Inflammatory macrophage (primary cell): ENCODE measurements at regions not wholly inside any gene's neighbourhood (a gene's known extent, or its start where the extent isn't known, plus 50 kb on each side); places are given as distances from the start of the nearest gene placed in this dataset.

Source experiments
- DNase-seq, 2 donors: peaks; one replicate each; pipeline ENCODE4 v3.0.0-alpha.2; 2020 to 2022

DNA sequence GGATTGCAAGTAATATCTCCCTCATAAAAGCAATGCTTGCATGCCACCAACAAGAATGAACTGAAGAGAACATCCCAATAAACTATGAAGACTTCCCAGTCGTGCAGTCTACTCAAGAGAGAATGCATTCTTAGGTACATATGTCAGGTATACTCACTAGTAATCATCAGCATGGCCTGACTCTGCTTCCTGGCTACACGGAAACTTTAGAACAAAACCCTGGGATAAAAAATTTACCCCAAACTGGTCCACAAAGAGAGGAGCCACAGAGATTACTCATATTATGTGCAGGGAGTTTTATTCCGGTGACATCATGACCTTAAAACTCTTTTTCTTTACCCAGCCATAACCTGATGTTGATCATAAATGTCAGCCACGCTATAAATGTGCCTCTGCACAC is 57.5 kb upstream of the PAPPA start:
- DNase-seq: no peak

DNA sequence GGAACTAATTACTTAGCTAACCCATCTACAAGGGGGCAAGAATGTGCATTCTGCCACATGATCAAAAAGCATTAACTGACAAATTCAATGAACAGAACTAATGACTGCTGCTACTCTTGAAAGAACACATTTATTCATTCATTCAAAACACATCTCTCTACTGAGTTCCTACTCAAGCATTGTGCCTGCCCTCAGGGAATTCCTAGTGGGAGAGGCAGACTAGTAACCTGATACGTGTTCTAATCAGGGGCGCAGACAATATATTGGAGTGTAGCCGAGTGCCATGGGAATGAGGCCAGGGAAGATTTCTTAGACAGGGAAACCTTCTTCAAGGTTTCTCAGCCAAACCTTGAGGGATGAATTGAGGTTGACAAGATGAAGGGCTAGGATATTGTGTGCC is 56.7 kb upstream of the PAPPA start:
- no peak for DNase-seq

DNA sequence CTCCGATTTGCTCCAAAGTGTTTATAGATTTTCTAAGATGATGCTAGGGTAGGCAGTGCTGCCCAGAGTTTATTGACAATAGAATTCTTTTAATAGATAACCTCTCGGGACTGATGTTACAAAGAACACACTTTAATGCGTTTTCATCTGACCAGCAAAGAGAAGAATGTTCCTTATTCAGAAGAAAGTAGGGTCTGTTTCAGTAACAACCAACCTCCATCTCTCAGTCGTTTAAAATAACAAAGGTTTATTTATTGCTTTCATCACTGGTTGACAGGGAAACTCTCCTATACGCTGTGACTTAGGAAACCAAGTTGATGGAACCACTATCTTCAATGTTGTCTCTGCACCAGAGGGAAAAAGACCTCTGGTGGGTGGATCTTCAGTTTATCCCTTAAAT is 55.1 kb upstream of the PAPPA start:
- no peak for DNase-seq

DNA sequence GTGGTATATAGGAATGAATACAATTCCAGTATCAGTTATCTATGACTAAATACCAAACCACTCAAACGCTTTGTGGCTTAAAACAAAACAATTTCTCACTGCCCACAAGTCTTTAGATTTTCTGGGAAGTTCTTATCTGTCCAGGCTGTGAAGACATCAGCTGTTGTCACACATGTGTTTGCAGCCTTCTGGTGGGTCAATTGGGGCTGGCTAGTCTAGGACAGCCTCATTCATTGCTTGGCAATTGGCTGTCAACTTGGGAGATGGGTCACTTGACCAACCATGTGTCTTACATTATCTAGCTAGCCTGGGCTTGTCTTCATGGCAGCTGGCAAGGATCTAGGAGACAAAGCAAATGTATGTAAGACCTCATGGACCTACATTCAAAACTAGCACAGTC is 53.8 kb upstream of the PAPPA start:
- no peak for DNase-seq

DNA sequence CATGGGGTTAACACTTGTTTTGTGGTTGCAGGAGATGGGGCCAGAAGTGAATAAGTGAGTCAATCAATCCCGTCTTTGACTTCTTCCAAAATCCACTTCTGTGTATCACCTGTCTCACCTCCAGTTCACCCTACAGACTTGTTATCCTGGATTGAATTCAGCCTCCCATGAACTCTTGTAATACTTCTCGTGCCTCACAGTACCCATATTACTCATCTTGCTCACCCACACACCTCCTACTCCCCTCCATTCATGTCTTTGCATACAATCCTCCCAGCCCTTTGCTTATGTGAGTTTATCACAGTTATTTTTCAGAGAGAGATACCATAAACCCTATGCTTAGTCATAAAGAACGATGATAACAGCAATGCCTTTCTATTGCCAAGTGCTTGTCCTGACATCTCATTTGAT is 52.9 kb upstream of the PAPPA start:
- DNase-seq: peak in 1 of 2 donors; percentile 1

DNA sequence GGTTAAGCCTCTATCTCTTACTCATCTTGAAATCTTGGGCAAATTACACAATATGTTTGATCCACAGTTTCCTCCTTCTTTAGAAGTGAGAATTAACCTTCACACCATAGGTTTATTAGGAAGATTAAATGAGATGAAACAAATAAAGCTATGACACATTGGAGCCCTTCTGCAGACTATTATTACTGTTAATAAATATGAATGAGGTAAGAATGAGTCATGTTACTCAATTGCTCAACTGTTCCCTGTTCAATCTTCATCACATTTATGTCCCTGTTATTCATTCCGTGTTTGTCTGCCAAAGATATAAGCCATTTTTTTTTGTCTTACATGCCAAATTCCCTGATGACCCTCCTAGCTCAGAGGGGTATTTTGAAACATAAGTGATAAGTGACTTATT is 52.1 kb upstream of the PAPPA start:
- DNase-seq: no peak

DNA sequence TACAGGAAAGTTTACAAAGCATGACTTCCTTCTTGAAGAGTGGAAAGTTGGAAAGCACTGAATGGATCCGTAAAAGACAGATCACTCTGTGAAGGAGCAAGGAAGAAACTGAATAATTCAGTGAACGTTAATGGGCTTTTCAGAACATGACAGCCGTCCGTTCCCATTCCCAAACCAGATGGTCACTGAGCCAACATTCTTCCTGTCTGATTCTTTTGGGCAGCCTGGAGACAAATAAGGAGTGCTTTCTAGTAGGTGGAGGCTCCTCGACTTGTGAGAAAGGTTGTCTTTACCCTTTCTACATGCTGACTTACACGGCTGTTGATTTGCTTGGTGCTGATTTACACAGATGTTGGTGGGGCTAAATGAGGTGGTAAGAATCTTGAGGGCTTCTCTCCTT is 51.0 kb upstream of the PAPPA start:
- DNase-seq: no peak
